DND-41 (cell line): ENCODE measurements at regions not wholly inside any gene's neighbourhood (a gene's known extent, or its start where the extent isn't known, plus 50 kb on each side); places are given as distances from the start of the nearest gene placed in this dataset.

ENCODE experiments used
- EZH2 ChIP-seq: IDR thresholded peaks from 3 replicates; pipeline ENCODE4 v1.6.1; 2012; ENCODE audit warnings: borderline replicate concordance, low read depth, mild to moderate bottlenecking, moderate library complexity, low read length, inconsistent platforms; ENCODE audit not compliant: severe bottlenecking
- TF ChIP-seq, protein P1 (sequence below): IDR thresholded peaks from 2 replicates; pipeline ENCODE4 v1.5.1; 2012; ENCODE audit warnings: borderline replicate concordance, low read length, moderate library complexity, mild to moderate bottlenecking; ENCODE audit not compliant: poor library complexity, severe bottlenecking; ENCODE audit errors: extremely low read depth

DNA sequence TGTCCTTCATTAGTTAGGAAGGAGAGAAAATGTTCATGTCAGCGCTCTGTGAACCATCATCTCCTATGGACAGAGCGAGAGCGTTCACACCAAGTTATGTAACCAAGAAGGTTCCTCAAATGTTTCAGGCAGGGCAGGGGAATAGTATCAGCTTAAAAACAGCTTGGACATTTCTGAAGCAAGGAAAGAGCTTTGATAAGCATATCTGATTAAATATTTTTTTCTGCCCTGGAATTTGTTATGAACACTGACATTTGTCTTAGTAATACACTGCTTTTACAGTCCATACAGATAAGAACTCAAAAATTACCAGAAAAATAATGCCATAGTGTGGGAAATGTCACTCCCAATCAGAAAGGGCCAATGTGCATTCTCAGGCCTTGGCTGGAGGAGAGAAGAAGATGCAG is 66.3 kb upstream of the LIFR start:
- TF ChIP-seq, protein P1, sequence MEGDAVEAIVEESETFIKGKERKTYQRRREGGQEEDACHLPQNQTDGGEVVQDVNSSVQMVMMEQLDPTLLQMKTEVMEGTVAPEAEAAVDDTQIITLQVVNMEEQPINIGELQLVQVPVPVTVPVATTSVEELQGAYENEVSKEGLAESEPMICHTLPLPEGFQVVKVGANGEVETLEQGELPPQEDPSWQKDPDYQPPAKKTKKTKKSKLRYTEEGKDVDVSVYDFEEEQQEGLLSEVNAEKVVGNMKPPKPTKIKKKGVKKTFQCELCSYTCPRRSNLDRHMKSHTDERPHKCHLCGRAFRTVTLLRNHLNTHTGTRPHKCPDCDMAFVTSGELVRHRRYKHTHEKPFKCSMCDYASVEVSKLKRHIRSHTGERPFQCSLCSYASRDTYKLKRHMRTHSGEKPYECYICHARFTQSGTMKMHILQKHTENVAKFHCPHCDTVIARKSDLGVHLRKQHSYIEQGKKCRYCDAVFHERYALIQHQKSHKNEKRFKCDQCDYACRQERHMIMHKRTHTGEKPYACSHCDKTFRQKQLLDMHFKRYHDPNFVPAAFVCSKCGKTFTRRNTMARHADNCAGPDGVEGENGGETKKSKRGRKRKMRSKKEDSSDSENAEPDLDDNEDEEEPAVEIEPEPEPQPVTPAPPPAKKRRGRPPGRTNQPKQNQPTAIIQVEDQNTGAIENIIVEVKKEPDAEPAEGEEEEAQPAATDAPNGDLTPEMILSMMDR: no peak
- no peak for TF ChIP-seq EZH2
